Dermis microvascular lymphatic vessel endothelial cell (primary cell): ENCODE measurements at regions not wholly inside any gene's neighbourhood (a gene's known extent, or its start where the extent isn't known, plus 50 kb on each side); places are given as distances from the start of the nearest gene placed in this dataset.
"Not testable (repeated sequence)": the region's sequence is repeated elsewhere in the genome, so short reads cannot be mapped to it uniquely, and the experiment has no call there.

ENCODE experiments used
- DNase-seq, 2 donors: peaks; one replicate each; pipeline versions ENCODE4 v3.0.0 to v3.0.0-alpha.2; 2010; ENCODE audit warnings: low read depth in 2 of 2

DNA sequence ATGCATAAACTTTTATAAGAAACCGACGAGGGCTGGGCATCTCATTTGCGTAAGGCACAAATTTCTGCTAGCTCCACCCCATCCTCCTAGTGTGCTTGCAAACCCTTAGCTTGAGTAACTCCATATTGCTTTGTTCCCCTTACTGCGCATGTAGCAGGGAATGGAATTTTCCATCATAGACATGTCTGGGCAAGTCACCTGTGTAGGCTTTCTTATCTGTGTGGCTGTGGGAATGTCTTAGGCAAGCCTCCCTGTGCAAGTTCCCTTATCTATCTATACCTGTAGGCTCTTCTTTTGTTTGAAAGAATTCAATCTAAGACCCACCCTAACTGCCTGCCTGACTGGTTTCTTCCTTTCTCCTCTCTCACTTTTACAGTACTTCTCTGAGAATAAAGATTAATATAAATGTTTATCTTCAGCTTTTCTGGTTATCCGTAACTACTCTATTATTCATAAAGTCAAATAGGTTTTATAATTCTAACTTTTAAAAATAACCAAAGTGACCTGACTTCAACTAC is 217.6 kb upstream of the FIGN start:
- DNase-seq: no peak

DNA sequence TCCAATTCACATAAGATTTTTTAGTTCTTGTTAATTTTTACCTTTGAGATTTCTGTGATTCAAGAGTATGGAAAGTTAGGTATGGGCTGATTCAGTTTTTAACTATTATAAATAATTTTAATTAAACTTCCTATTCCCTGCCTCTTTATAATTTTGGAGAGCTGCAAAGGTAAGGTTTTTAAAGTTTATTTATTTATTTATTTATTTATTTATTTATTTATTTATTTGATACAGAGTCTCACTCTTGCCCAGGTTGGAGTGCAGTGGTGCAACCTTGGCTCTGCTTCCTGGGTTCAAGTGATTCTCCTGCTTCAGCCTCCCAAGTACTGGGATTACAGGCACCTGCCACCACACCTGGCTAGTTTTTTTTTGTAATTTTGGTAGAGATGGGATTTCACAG is 215.5 kb upstream of the FIGN start:
- no peak for DNase-seq

DNA sequence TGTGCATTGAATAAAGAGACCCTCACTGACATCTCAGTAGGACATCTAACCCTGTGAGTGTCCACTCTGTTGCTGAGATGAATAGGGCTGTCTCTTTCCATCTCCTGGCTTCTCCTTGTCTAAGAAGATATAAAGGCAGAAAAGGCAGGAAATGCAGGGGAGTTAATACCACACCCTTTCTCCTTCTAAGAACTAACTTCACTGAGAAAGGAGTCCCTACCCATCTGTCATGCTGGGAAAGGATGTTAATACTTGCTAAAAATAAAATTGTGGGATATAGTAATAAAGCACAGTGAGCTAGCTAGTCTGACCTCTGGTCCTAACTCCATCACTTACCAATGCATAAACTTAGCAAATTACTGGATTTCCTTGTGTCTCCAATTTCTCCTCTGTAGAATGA is 213.9 kb upstream of the FIGN start:
- DNase-seq: no peak

DNA sequence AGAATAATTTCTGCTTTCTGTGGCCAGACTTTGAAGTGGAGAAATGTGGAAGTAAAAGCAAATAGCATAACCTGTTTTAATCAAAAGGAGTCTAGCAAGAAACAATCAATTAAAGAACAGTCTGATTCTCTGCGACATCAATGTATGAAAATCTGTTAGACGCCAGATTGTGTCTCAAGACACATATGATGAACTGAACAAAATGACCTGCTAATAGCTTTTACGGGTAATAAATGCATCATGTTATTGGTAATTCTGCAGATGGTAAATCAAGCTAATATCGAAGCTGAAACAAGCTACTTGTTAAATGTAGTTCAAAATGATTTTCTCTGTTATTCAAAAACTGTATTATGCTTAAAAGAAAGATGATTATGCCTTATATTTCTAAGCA is 208.5 kb upstream of the FIGN start:
- no peak for DNase-seq

DNA sequence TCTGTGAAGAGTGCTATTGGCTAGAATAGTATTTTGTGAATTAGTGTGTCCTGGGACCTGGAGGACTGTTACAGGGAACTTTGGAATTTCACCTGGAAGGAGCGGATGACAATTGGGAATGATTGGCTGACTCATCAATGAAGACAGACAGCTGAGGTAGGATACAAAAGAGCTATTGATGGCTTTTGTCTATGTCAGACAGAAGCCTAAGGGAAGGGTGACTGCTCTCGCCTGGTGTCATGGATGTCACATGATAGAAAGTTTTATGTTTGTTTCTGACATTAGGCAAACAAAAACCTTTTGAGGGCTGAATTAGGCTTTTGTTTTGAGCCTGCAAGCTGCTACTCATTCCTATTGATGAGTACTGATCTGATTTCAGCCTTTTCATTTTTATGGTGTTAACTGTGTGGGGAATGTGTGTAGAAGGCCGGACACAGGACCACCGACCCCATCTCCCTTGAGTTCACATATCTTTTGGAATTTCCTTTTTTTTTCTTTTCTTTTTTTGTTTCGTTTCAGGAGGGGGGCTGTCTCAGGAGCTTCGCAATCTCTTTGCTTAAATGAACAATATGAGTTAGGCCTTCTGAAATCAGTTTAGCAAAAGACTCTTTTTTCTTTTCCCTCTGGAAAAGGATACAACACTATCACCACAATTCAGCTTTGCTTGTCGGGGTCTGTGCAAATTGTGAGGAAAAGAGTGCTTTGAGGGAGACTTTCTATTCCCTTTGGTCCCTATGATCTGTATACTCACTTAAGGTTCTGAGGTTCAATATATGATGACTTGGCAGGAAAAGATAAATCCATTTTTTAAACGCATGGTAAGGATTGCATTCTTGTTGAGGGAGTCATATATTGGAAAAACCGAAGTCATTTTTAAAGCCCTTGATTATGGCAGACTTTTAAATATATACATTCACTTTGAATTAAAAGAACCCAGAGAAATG is 207.9 kb upstream of the FIGN start:
- DNase-seq: no peak

DNA sequence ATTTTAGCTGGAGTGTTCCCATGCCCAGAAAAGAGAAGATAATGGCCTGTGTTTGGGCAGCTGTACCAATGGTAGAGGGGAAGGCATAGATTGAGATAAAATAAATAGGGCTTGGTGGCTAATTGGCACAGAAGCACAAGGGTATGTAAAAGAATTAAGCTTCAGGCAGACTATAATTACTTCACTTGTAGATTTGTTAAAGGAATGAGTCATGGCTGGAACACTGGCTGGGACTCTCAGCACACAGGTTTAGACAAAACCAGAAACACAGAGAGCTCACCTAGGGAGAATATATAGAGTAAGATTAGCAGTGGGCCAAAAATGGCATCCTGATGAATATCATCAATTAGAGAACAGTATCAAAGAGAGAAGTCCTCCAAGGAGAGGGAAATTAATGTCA is 198.3 kb upstream of the FIGN start:
- DNase-seq: no peak

DNA sequence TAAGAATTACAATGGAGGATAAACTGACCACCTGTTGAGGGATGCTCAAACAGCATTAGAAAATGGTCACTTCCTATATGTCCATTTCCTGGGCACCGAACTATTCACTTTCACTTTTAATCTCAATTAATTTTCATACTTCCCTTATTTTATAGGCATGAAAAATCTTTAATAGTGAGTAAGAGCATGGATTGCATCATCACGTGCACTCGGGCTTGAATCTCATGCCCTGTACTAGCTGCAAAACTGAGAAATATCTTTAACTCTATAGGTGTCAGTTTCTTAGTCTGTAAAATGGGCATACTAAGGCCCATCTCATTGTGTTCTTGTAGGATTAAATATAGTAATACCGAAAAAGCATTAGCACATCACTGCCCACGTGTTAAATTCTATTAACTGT is 183.9 kb upstream of the FIGN start:
- DNase-seq: no peak

DNA sequence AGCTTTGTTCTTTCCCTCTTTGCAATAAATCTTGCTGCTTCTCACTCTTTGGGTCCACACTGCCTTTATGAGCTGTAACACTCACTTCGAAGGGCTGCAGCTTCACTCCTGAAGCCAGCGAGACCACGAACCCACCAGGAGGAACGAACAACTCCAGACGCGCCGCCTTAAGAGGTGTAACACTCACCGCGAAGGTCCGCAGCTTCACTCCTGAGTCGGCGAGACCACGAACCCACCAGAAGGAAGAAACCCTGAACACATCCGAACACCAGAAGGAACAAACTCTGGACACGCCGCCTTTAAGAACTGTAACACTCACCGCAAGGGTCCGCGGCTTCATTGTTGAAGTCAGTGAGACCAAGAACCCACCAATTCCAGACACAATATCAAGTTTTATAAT is 178.7 kb upstream of the FIGN start:
- DNase-seq: not testable (repeated sequence)

DNA sequence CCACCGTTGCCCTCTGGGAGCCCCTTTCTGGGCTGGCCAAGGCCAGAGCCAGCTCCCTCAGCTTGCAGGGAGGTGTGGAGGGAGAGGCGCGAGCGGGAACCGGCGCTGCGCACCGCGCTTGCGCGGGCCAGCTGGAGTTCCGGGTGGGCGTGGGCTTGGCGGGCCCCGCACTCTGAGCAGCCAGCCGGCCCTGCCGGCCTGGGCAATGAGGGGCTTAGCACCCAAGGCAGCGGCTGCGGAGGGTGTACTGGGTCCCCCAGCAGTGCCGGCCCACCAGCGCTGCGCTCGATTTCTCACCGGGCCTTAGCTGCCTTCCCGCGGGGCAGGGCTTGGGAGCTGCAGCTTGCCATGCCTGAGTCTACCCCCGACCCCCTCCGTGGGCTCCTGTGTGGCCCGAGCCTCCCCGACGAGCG is 177.7 kb upstream of the FIGN start:
- DNase-seq: not testable (repeated sequence)

DNA sequence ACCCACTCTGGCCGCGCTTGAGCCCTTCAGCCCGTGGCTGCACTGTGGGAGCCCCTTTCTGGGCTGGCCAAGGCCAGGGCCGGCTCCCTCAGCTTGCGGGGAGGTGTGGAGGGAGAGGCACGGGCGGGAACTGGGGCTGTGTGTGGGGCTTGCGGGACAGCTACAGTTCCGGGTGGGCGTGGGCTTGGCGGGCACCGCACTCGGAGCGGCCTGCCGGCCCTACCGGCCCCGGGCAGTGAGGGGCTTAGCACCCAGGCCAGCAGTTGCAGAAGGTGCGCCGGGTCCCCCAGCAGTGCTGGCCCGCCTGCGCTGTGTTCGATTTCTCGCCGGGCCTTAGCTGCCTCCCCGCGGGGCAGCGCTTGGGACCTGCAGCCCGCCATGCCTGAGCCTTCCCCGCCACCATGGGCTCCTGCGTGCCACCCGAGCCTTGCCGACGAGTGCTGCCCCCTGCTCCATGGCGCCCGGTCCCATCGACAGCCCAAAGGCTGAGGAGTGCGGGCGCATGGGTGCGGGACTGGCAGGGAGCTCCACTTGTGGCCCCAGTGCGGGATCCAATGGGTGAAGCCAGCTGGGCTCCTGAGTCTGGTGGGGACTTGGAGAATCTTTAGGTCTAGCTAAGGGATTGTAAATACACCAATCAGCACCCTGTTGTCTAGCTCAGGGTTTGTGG is 173.7 kb upstream of the FIGN start:
- DNase-seq: no peak

DNA sequence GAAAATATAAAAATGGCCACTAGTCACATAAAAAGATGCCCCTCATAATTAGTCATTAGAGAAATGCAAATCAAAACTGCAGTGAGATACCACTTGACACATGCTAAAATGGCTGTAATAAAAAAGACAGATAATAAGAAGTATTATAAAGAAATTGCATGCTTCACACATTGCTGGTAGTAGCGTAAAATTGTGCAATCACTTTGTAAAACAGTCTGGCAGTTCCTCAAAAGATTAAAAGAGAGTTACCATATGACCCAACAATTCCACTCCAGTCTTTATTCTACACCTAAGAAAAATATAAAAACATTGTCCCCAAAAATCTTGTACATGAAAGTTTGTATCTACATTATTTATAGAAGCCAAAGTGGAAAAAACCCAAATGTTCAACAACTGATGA is 170.6 kb upstream of the FIGN start:
- DNase-seq: no peak

DNA sequence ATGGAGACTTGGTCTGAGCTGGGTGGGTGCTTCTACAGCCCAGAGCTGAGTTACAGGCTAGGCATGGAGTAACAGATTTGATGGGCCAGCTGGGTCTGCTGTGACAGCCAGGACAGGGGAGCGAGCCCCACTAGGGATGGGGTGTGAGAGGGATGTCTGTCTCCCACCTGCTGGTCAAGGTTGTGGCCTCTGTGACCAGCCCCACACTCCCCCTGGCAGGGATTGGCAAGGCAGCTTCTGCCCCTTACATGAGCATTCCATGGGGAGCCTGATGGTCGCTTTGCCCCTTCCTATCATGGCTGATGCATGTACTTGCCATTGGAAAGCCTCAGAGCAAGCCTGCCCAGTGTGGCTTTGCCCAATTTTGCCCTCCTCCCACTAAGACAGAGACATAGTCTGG is 162.0 kb upstream of the FIGN start:
- DNase-seq: no peak

DNA sequence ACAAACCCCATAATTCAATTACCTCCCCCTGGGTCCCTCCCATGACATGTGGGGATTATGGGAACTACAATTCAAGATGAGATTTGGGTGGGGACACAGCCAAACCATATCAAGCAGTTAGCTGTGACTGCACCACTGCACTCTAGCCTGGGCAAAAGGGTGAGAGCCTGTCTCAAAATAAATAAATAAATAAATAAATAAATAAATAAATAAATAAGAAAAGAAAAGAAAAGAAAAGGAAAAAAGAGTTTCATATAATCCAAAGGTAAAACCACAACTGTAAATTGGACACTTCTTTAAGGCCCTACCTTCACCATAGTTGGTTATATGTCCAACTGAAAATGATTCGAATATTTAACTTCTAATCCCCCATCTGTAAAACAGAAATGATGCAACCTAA is 157.6 kb upstream of the FIGN start:
- not testable (repeated sequence) for DNase-seq

DNA sequence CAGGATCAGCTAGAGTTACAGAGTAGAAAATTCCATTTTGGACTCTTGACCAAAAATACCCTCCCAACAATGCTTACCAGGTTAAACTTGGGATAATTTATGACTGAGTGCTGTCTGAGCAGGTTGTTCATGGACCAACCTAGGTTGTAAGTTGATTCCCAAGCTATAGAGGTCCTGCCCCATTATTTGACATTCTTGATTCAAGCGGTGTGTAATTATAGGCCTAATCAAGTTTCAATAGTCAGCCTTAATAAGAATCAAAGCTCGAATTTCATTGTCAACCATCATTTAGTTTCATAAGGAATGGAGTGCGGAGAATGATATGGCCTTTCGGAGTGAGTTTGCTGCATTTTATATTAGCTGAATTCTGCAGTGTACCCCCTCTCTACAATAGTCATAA is 152.8 kb upstream of the FIGN start:
- no peak for DNase-seq

DNA sequence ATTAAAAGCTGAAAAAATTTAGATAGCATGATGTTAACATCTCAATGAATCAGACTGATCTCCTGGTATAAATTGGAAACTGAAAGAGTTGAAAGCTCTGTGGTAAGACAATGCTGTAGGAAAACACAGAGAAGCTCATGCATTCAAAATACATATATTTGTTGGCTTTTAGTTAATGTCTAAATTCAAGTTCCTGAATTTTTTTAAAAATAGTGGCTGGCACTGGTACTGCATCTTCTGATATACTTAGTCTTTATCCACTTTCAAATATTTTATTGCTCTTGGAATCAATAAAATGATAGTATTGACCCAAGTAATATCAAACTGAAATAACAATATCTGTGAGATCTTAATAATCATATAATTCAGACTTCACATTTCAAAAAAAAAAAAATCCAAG is 151.4 kb upstream of the FIGN start:
- no peak for DNase-seq

DNA sequence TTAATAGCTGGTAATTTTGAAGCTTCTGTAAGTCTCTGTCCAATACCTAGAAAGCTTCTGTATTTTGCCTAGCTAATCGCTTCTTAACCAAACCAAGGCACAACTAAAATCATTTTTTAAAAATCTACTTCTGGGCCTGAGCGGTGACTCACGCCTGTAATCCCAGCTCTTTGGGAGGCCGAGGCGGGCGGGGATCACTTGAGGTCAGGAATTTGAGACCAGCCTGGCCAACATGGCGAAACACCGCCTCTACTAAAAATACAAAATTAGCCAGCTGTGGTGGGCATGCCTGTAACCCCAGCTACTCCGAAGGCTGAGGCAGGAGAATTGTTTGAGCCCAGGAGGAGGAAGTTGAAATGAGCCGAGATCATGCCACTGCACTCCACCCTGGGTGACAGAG is 148.6 kb upstream of the FIGN start:
- no peak for DNase-seq

DNA sequence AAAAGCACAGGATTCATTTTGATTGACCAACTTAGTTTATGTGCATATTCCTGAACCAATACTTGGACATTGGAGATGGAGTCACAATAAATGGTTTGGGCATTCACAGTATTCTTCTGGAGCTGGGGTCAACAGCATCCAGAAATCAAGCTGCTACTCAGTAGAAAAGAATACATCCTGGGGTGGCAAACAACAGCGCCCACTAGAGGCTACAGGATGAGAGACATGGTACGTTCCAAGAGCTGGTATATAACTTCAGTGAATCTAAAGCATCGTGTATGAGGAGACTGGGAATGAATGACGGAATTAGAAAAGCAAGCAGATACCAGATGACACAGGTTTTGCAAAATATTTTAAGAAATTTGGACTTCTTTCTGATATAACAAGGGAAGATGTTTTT is 142.9 kb upstream of the FIGN start:
- DNase-seq: peak in 1 of 2 donors; percentile 23

DNA sequence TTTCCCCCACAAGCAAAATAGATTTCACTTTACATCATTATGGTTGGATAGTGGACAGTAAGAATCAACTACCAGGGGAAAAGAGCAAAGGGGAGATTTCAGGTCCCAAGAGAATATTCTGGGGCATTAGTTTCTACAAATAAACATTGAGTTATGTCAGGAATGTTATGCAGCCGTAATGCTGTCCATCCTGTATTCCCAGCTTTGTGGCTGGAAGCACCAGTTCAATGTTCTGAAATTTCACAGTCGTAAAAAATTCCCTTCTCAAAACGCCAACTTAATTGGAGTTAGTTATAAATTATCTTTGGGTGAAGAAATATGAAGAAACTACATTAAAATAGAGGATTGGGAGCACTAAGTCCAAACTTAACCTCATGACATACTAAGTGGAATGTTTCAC is 141.5 kb upstream of the FIGN start:
- peak in 1 of 2 donors; percentile 12 for DNase-seq

DNA sequence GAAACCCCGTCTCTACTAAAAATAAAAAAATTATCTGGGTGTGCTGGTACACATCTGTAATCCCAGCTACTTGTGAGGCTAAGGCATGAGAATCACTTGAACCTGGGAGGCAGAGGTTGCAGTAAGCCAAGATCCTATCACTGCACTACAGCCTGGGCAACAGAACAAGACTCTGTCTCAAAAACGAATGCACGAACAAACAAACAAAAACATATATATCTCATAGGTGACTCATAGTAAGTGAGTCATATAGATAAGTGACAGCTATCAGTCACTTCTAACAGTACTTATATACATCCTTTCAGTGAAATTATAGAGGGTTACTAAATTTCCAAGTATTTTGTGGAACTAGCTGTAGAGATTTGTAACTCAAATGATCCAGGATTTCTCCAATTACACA is 127.3 kb upstream of the FIGN start:
- DNase-seq: no peak

DNA sequence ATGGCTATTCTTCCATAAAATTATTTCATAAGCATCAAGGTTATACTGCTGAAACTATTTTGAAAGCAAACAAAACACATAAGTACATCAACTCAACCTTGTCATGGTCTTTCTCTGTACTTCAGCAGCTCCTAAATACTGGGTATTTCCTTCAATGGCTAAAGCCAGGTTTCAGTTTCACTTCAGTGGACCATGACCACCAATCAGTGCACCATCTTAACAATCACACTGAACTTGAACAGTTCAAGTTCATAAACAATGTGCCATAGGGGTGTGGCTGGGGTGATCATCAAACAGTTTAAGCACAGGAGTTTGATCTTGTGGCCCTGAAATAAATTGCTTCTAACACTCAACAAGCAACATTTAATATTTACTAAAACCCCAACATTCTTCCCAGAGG is 124.1 kb upstream of the FIGN start:
- DNase-seq: no peak

DNA sequence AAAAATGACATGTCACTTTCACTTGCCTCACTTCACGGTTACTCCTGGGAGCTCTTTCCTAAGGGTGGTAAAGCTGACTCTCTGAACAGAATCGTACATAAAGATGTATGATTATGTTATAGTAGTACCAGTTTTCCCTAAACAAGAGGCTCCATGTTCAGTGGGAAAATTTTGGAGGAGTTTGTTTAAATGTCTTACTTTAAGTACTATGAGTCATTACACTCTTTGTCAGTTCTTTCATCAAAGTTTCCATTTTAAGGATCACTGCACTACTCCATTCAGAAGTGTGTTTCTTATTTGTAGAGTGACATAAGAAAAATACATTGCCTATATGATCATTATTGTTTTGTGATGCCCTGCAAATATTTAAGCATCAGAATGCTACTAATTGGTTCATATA is 121.1 kb upstream of the FIGN start:
- no peak for DNase-seq

DNA sequence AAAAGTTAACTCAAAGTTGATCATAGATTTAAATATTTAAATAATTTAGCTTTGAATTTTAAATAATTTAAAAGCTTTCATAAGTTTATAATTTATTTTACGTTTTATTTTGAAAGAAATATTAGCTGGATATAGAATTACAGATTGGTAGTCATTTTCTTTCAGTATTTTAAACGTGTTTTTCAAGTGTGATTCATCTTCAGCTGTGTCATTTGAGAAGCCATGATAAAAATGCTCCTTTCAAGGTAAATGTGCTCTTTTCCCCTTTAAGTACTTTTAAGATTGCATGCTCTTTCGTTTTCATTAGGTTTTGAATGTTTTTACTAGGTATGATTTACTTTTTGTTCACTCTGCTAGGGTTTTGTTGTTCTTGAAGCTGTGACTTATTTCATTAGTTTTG is 116.8 kb upstream of the FIGN start:
- DNase-seq: no peak
